ENCODE measurements at regions not wholly inside any gene's neighbourhood (a gene's known extent, or its start where the extent isn't known, plus 50 kb on each side); places are given as distances from the start of the nearest gene placed in this dataset.

DNA sequence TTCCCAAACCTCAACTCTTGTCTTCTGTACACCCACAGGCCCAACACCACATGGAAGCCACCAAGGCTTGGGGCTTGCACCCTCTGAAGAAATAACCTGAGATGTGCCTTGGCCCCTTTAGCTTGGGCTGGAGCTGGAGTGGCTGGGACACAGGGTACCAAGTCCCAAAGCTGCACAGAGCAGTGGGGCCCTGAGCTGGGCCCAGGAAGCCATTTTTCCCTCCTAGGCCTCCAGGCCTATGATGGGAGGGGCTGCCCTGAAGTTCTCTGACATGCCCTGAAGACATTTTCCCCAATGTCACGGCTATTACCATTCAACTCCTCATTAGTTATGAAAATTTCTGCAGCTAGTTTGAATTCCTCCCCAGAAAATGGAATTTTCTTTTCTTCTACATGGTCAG lies 163.2 kb upstream of the ARID1B start:
- TF ChIP-seq, protein P1, sequence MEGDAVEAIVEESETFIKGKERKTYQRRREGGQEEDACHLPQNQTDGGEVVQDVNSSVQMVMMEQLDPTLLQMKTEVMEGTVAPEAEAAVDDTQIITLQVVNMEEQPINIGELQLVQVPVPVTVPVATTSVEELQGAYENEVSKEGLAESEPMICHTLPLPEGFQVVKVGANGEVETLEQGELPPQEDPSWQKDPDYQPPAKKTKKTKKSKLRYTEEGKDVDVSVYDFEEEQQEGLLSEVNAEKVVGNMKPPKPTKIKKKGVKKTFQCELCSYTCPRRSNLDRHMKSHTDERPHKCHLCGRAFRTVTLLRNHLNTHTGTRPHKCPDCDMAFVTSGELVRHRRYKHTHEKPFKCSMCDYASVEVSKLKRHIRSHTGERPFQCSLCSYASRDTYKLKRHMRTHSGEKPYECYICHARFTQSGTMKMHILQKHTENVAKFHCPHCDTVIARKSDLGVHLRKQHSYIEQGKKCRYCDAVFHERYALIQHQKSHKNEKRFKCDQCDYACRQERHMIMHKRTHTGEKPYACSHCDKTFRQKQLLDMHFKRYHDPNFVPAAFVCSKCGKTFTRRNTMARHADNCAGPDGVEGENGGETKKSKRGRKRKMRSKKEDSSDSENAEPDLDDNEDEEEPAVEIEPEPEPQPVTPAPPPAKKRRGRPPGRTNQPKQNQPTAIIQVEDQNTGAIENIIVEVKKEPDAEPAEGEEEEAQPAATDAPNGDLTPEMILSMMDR (IDR thresholded peaks at IDR 0.05): no peak
- TF ChIP-seq POLR2A (IDR thresholded peaks at IDR 0.05) (no peak), POLR2AphosphoS5 (IDR thresholded peaks at IDR 0.05) (no peak)

Measured in stomach (tissue), 4 donors.